Lung microvascular endothelial cell (primary cell): ENCODE measurements at regions not wholly inside any gene's neighbourhood (a gene's known extent, or its start where the extent isn't known, plus 50 kb on each side); places are given as distances from the start of the nearest gene placed in this dataset.
A peak's percentile ranks its signal among the peaks of the same experiment; 100 is the strongest.

Experiments used
- DNase-seq, 2 donors: peaks; one replicate each; pipeline versions ENCODE4 v3.0.0 to v3.0.0-alpha.2; 2010; ENCODE audit warnings: low read depth in 2 of 2

- DNase-seq, result no peak
Observed at GRCh38 chr4:17182888-17183287, 284.4 kb upstream of the LDB2 start.

- DNase-seq, result no peak
Observed at GRCh38 chr4:17174751-17175150, 276.3 kb upstream of the LDB2 start.

DNA sequence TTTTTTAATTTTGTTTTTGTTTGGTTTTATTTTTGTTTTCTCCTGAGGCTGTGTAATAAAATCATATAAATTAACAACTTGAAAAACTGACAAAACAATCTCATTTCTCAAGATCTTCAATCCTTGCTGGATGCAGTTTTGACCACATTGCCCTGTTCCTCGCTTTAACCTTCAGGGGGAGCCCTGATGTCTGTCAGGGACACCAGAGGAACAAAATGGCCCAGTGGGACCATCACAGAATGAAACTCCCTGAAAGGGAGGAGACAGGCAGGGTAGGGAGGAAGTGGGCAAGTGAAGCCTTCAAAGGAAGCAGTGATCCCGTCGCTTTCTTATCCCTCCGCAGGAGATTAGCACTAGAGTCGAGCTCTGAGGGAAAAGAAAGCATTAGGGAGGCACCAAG, 274.9 kb upstream of the LDB2 start:
- DNase-seq, result peak in 1 of 2 donors; percentile 15

GRCh38 chr4:17170131-17170530, 271.7 kb upstream of the LDB2 start:
- DNase-seq, result no peak

DNA sequence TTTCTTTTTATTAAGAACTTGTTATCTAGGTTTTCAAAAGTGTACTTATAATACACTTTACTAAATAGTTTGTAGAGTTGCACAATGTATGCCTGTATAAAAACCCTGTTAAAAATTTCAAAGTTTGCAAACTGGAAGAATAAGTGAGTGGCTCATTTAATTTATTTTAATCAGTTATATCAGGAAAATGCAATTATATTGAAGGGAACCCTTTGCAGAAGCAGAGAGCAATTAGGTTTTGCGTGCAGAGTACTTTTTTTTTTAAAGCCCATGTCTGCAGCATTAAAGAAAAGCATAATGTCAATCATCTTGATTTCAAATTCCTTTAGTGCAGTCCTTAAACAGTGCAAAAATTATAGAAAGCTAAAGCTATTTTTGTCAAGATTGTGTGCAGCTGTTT, 271.3 kb upstream of the LDB2 start:
- no peak for DNase-seq

DNA sequence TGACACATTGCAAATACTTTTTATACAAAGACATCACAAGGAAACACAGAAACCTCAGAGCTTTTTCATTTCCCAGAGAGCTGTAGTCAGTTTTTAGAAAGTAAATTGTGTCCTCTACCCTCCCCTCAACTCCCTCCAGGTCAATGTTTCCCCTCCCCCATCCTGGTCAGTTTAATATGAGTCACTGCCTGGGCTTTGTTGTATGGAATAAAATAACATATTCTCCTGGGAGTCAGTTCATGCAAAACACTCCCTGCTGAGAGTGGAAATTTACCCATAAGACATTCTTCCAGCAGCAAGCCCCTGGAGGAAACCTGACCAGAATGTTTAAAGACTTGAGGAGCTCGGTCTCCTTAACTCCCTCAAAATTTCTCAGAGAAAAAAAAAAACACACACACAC, 270.1 kb upstream of the LDB2 start:
- DNase-seq, result peak; percentile 25 to 71

DNA sequence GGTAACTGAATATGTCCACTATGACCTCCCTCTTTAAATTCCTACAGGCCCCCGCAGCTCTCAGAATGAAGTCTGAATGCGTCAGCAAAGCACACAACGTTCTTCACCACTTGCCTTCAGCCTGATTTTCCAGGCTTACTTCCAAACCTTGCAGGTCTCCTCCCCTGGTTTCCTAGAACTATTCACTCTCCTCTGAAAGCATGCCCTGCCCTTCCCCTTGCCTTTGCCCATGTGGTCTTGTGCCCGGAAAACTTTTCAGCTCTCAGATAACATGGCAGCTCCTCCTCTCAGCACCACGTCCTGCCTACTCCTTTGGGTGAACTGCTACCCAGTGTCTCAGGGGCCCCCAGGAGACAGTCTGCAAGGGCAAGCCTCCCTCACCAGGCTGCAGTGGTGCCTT, 268.5 kb upstream of the LDB2 start:
- no peak for DNase-seq

GRCh38 chr4:17165286-17165685, 266.8 kb upstream of the LDB2 start:
- DNase-seq, result no peak

DNA sequence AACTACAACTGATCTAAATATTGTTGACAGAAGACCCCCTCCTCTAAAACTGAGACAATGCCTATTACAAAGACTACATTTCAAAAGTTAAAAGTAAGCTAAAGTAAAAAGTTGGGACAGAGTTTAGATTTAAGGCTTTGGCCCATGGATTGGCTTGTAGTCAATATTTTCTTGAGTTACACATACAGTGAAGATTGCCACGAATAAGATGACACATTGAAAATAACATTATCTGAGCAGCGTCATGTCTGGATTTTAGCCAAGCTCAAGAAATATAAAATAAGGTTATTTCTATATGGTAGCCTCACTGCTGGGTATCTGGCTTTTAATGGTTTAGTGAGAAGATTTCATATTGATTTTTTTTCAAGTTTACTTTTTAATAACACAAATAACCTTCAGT, 266.2 kb upstream of the LDB2 start:
- no peak for DNase-seq

GRCh38 chr4:17163156-17163771, 264.8 kb upstream of the LDB2 start:
- no peak for DNase-seq

DNA sequence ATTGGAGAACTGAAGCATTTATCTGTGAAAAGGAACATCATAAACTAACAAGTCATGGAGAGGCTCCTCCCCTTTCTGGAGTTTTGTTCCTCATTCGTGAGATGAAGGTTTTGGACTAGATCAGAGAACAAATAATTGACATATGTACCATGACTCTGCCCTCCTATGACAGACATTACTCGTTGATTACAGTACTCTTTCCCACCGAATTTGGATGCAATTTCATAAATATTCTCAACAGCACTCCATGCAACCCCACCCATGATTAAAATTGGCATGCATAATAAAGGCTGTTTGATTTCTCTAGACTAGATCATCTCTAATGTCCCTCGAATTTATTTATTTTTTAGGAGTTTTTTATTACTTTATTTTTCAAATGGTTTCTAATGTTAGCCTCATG, 258.9 kb upstream of the LDB2 start:
- no peak for DNase-seq

DNA sequence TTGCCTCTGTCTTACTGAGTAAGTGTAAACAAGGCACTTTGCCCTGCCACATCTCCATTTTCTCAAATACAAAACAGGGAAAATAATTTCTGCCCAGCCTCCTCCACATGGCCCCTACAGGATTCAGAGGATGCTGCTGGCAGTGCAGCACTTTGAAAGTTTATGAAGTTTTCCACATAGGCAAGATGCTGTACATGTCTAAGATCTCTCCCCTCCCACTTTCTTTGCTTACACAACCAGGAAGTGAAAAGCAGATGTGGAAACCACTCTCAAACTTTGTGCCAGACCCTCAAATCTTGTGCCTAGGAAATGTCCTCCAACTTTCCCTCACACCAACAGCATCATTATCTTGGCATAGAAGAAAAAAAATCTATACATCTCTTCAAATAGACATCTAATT, 257.0 kb upstream of the LDB2 start:
- no peak for DNase-seq

- no peak for DNase-seq
Observed at GRCh38 chr4:17153572-17153971, 255.1 kb upstream of the LDB2 start.

- DNase-seq, result no peak
Observed at GRCh38 chr4:17152941-17153540, 254.6 kb upstream of the LDB2 start.

- DNase-seq, result peak in 1 of 2 donors; percentile 41
Observed at GRCh38 chr4:17142232-17142711, 243.8 kb upstream of the LDB2 start.

DNA sequence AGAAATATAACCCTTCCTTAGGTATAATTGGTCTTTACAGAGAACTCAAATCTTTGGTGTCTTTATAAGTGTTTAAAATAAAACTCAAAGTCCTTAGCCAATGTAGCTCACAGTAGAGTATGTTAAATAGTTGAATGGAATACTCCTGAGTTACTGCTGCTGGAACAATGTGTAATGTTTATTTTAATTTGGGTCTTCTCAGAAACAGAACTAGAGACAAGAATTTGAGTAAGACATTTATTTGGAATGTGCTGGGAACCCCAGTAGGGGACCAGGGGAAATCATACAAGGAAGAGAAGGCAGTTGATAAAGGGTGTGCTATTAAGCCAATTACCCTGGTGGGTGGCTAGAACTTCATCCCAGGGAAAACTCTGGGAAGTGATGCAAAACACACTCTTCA, 240.4 kb upstream of the LDB2 start:
- DNase-seq, result no peak

DNA sequence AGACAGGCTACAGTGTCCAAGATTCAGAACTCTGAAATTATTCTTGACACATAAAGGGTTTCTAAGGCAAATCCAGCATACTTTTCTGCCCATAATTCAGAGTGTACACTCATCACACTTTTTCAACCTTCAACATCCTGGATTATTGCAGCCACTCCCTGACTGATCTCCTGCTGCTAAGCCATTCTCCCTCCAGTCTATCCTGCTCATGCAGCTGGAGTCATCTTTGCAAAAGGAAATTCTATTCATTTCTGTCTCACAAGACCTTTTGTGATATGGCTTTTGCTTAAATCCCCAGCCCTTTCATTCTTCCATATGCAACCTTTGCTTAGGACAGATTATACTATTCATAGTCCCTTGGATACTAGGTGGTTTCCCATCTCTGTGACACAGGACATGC, 236.1 kb upstream of the LDB2 start:
- no peak for DNase-seq

GRCh38 chr4:17134100-17134499, 235.7 kb upstream of the LDB2 start:
- no peak for DNase-seq

DNA sequence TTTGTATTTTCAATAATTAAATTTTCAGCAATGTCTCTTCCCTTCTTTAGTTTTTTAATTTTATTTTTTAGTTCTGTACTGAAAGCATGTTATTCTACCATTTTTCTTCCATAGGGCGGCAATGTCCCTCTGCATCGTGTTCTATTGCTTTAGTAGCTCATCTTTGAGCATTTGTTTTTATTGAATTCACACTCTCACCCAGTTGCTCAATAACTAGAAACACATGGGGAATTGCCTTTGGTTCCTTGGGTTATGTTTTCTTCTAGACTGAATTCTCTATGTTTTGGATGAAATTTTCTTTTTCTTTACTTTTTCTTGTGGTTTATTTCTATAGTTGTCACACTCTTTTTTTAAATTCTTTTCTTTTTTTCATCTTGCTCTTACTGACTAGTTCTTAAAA, 233.8 kb upstream of the LDB2 start:
- DNase-seq, result no peak

DNA sequence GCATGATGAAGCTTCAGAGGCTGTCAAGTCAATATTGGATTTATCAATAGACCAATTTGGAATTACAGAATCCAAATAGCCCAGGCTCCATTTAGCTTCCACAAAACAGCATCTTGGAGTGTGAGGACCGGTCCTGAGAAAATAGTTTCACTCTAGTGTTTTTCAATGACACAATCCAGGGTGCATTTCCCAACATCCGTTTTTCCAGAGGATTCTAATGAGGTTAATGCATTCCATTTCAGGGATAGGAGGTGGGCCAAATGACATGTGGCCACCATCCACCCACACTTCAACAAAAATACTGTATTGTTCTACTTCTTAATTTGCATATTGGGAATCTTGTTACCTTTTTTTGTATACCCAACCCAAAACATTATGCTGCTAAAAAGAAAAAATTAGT, 229.8 kb upstream of the LDB2 start:
- no peak for DNase-seq

GRCh38 chr4:17126321-17126966, 228.0 kb upstream of the LDB2 start:
- DNase-seq, result no peak

DNA sequence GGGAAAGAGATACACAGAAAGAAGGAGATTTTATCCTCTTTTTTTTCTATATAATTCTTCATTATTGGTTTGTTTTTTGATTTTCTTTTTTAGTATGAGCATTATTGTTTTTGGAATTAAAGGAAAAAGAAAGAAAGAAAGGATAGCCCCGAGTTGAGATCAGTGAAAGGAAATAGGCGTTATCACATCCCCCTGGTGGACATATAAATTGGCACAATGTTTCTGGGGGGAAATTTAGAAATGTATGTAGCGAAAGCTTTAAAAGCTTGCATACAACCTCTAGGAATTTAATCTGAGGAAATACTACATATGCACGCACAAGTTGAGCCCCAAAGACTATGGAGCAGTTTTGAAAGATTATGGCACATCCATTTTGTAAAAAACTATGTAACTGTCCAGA, 226.3 kb upstream of the LDB2 start:
- peak in 1 of 2 donors; percentile 29 for DNase-seq

DNA sequence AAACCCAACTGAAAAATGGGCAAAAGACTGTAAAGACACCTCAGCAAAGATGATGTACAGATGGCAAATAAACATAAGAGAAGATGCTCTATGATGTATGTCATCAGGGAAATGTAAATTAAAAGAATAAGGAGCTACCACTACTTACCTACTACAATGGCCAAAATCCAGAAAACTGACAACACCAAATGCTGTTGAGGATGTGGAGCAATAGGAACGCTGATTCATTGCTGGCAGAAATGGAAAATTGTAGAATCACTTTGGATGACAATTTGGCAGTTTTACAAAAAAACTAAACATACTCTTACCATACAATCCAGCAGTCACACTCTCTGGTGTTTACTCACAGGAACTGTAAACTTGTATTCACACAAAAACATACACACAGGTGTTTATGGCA, 222.3 kb upstream of the LDB2 start:
- no peak for DNase-seq
